NCI-H1436 treated with DMSO at 0.1 percent for 48 hours (cell line): ENCODE measurements at regions not wholly inside any gene's neighbourhood (a gene's known extent, or its start where the extent isn't known, plus 50 kb on each side); places are given as distances from the start of the nearest gene placed in this dataset.

ENCODE experiments used
- DNase-seq: peaks from one replicate; lab custom pipeline; 2025; lab: John Stamatoyannopoulos, UW

GRCh38 chr13:73258406-73258805 lies 199.6 kb downstream of the KLF5 start:
- DNase-seq = no peak

GRCh38 chr13:73254827-73255226 lies 196.0 kb downstream of the KLF5 start:
- DNase-seq = no peak

GRCh38 chr13:73251626-73252265 lies 192.9 kb downstream of the KLF5 start:
- no peak for DNase-seq

GRCh38 chr13:73250061-73250460 lies 191.3 kb downstream of the KLF5 start:
- no peak for DNase-seq

GRCh38 chr13:73248711-73249580 lies 190.1 kb downstream of the KLF5 start:
- DNase-seq = no peak

GRCh38 chr13:73248154-73248553 lies 189.3 kb downstream of the KLF5 start:
- no peak for DNase-seq

GRCh38 chr13:73245246-73245645 lies 186.4 kb downstream of the KLF5 start:
- DNase-seq = no peak

GRCh38 chr13:73244467-73244866 lies 185.7 kb downstream of the KLF5 start:
- DNase-seq = no peak

- no peak for DNase-seq
Measured at GRCh38 chr13:73242515-73243015, 183.8 kb downstream of the KLF5 start.

- DNase-seq = no peak
Measured at GRCh38 chr13:73240193-73240592, 181.4 kb downstream of the KLF5 start.

GRCh38 chr13:73235385-73235784 lies 176.6 kb downstream of the KLF5 start:
- no peak for DNase-seq

- DNase-seq = no peak
Measured at GRCh38 chr13:73231471-73231870, 172.7 kb downstream of the KLF5 start.

- no peak for DNase-seq
Measured at GRCh38 chr13:73230716-73231115, 171.9 kb downstream of the KLF5 start.

- no peak for DNase-seq
Measured at GRCh38 chr13:73228546-73228945, 169.7 kb downstream of the KLF5 start.

- no peak for DNase-seq
Measured at GRCh38 chr13:73225990-73226389, 167.2 kb downstream of the KLF5 start.

GRCh38 chr13:73224703-73225102 lies 165.9 kb downstream of the KLF5 start:
- no peak for DNase-seq

- DNase-seq = no peak
Measured at GRCh38 chr13:73223372-73223781, 164.6 kb downstream of the KLF5 start.

- no peak for DNase-seq
Measured at GRCh38 chr13:73222627-73223305, 164.0 kb downstream of the KLF5 start.

GRCh38 chr13:73220966-73221720 lies 162.3 kb downstream of the KLF5 start:
- no peak for DNase-seq

GRCh38 chr13:73218181-73218580 lies 159.4 kb downstream of the KLF5 start:
- DNase-seq = no peak

- DNase-seq = no peak
Measured at GRCh38 chr13:73216381-73216831, 157.6 kb downstream of the KLF5 start.

- DNase-seq = no peak
Measured at GRCh38 chr13:73215823-73216222, 157.0 kb downstream of the KLF5 start.
